ENCODE measurements at regions not wholly inside any gene's neighbourhood (a gene's known extent, or its start where the extent isn't known, plus 50 kb on each side); places are given as distances from the start of the nearest gene placed in this dataset.
"Not testable (repeated sequence)": the region's sequence is repeated elsewhere in the genome, so short reads cannot be mapped to it uniquely, and the experiment has no call there.

DNA sequence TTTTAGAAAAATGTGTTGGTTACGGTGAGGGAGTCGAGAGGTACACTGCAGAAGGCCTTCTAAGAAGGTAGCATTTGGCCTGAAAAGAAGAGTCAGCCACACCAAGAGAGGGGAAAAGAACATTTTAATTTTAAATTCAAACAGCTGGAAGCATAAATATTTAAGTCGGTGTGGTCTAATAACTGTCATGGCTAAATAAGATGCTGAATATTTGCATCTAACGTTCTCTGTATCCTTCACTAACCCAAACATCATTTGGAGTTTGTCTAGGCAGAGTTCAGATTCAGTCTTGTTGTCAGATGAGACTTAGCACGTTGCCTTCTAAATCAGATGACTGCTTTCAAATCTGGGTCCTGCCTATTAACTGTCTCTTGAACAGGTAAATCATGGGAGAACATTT is 583.3 kb downstream of the DIPK2A start:
- H3K9me3 Mint-ChIP-seq: no peaks in the 10 kb centered on the region
- peaks cover 0 to 3% (median 0%) of the 10 kb centered on the region in 5 donors for H3K27me3 Mint-ChIP-seq
- POLR2A ChIA-PET: no interaction called here
- H3K4me3 Mint-ChIP-seq: no peak overlapping the region
- H3K4me1 Mint-ChIP-seq: no peaks in the 10 kb centered on the region
- ATAC-seq (no peak), DNase-seq (no peak)
- H3K36me3 Mint-ChIP-seq: no peaks in the 10 kb centered on the region
- H3K27ac Mint-ChIP-seq: no peak overlapping the region

DNA sequence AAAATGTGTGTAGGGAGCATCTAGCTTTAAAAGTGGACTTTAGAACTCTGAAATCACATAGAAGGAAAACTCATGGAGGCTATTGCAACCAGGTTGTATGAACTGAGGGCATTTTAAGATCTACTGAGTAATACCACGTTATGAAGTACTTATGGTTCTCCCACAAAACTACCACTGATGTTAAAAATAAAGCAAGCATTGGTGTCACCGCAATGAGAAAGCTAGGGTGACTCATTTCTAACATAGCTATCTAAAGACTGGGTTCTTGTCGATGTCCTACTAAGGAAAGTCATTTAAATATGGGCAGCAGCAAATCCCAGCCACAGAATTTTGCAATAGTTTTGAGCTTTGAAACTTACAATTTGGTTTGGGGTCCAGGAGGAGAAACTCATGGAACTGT is 584.8 kb downstream of the DIPK2A start:
- peaks cover 0 to 11% (median 3%) of the 10 kb centered on the region in 5 donors for H3K27me3 Mint-ChIP-seq
- no peak for ATAC-seq
- no peak for DNase-seq
- no peaks in the 10 kb centered on the region for H3K4me1 Mint-ChIP-seq
- no peak overlapping the region for H3K27ac Mint-ChIP-seq
- H3K9me3 Mint-ChIP-seq: no peaks in the 10 kb centered on the region
- no peak overlapping the region for H3K4me3 Mint-ChIP-seq
- POLR2A ChIA-PET: no interaction called here
- H3K36me3 Mint-ChIP-seq: no peaks in the 10 kb centered on the region

DNA sequence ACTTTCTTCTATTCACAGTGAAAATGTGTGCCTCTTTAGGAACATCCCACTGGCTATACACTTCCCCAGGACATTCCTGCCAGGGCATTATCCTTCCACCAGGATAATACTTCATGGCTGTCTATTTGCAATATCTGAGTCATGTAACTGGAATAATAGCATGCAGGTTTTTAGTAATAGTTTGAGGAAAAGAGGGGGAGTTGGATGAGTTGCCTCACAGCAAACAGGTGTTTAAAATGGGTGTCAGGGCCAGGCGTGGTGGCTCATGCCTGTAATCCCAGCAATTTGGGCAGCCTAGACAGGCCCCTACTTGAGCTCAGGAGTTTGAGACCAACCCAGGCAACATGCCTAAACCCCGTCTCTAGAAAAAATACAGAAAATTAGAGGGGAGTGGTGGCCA is 585.9 kb downstream of the DIPK2A start:
- Mint-ChIP-seq H3K4me3 (no peak overlapping the region), H3K36me3 (no peaks in the 10 kb centered on the region), H3K27me3 (peaks cover 0 to 11% (median 3%) of the 10 kb centered on the region in 5 donors), H3K27ac (no peak overlapping the region), H3K9me3 (no peaks in the 10 kb centered on the region), H3K4me1 (no peaks in the 10 kb centered on the region)
- POLR2A ChIA-PET: no interaction called here
- no peak for DNase-seq
- no peak for ATAC-seq

DNA sequence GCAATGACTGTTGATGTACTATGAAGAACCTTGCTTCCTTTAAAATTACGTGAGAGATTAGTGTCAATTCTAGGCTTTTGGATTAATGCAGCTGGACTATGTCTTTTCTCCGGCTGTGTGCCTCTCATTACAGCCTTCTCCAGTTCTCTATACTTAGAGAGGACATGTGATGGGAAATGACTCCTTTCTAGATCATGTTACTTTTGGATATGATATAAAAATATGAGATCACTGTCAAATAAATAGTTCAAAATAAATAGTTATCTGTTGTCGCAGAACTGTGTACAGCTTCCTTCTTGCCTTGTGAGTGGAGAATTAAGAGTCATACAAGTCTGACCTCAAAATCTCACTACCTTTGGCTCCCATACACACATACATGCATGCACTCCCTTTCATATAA is 592.4 kb downstream of the DIPK2A start:
- Mint-ChIP-seq H3K36me3 (no peaks in the 10 kb centered on the region), H3K27ac (no peak overlapping the region), H3K27me3 (peaks cover 0 to 11% (median 3%) of the 10 kb centered on the region in 5 donors), H3K4me1 (no peaks in the 10 kb centered on the region), H3K4me3 (no peak overlapping the region), H3K9me3 (peaks cover 0 to 6% (median 0%) of the 10 kb centered on the region in 9 donors)
- DNase-seq (no peak), ATAC-seq (no peak)
- POLR2A ChIA-PET: no interaction called here

DNA sequence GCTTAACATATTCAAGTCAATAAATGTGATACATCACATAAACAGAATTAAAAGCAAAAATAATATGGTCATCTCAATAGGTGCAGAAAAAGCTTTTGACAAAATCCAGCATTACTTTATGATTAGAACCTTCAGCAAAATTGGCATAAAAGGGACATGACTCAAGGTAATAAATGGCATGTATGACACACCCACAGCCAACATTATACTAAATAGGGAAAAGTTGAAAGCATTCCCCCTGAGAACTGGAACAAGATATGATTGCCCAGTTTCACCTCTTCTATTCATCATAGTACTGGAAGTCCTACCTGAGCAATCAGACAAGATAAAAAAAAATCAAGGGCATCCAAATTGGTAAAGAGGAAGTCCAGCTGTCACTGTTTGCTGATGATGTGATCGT is 594.7 kb downstream of the DIPK2A start:
- POLR2A ChIA-PET: no interaction called here
- peaks cover 0 to 3% (median 0%) of the 10 kb centered on the region in 5 donors for H3K27me3 Mint-ChIP-seq

DNA sequence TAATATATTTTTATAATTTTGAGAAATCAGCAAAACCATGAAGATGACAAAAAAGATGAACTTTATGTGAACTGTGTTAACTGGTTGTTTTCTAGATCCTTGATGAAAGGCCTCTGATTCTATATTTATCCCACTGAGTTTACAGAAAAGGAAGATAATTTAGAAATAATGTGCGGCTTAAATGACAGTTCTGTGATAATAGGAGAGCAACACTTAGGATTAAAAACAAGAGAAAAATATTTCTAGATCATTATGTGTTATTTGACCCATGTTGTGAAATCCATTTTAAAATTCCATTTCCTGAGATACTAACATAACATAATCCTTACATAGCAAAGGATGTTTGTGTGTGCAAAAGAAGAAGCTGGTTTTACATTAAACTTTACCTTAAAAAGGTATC is 598.0 kb downstream of the DIPK2A start:
- DNase-seq: no peak
- H3K4me1 Mint-ChIP-seq: no peaks in the 10 kb centered on the region
- POLR2A ChIA-PET: no interaction called here
- H3K36me3 Mint-ChIP-seq: no peaks in the 10 kb centered on the region
- no peak overlapping the region for H3K27ac Mint-ChIP-seq
- H3K9me3 Mint-ChIP-seq: peaks cover 0 to 6% (median 0%) of the 10 kb centered on the region in 9 donors
- no peak for ATAC-seq
- H3K27me3 Mint-ChIP-seq: no peaks in the 10 kb centered on the region
- no peak overlapping the region for H3K4me3 Mint-ChIP-seq

More for the DNA sequence above, 594.7 kb downstream of the DIPK2A start:
- Mint-ChIP-seq H3K27ac (no peak overlapping the region), H3K4me3 (no peak overlapping the region), H3K4me1 (no peaks in the 10 kb centered on the region), H3K36me3 (no peaks in the 10 kb centered on the region), H3K9me3 (peaks cover 0 to 6% (median 0%) of the 10 kb centered on the region in 9 donors)
- ATAC-seq (no peak), DNase-seq (no peak)

DNA sequence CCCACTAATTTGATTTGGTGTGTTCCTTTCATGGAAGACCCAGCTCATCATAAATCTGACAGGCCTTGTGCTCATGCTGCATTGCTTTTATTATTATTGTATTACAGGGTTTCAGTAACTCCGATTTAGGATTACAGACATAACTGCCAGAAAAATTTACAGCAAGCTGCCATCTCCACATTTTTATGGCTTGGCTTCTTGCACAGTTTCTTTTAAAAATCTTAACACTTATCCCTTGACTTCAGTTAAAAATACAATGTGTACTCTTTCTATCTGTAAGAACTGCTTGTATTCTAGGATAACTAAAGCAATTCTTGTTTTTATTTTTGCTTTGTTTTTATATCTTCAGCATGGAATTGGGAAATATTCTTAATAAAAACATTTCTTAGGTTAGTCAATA is 612.2 kb downstream of the DIPK2A start:
- ATAC-seq (no peak), DNase-seq (no peak)
- Mint-ChIP-seq H3K27me3 (no peaks in the 10 kb centered on the region), H3K4me3 (no peak overlapping the region), H3K36me3 (no peaks in the 10 kb centered on the region), H3K9me3 (peaks cover 0 to 14% (median 0%) of the 10 kb centered on the region in 9 donors), H3K27ac (no peak overlapping the region), H3K4me1 (no peaks in the 10 kb centered on the region)
- POLR2A ChIA-PET: no interaction called here

DNA sequence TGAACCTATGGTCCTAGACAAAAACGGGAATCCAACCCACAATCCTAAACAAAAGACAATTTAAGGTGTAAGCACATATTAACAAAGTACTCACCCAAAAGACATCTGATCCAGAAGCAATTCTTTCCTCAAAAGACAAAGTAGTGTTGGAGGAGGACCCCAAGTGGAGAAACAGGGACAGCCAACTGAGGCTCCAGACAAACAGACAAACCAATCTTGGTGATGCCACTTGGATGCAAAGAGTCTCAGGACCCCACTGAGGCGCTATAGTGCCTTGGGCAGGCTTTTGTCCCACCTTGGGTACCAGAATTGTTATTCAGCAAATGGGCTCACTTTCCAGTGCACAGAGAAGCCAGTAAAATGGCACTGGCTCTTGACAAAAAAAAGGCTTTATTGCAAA is 613.8 kb downstream of the DIPK2A start:
- H3K4me1 Mint-ChIP-seq: no peaks in the 10 kb centered on the region
- no peaks in the 10 kb centered on the region for H3K36me3 Mint-ChIP-seq
- peaks cover 0 to 11% (median 0%) of the 10 kb centered on the region in 9 donors for H3K9me3 Mint-ChIP-seq
- no peak overlapping the region for H3K4me3 Mint-ChIP-seq
- DNase-seq (no peak), ATAC-seq (no peak)
- no peak overlapping the region for H3K27ac Mint-ChIP-seq
- H3K27me3 Mint-ChIP-seq: no peaks in the 10 kb centered on the region
- POLR2A ChIA-PET: no interaction called here

DNA sequence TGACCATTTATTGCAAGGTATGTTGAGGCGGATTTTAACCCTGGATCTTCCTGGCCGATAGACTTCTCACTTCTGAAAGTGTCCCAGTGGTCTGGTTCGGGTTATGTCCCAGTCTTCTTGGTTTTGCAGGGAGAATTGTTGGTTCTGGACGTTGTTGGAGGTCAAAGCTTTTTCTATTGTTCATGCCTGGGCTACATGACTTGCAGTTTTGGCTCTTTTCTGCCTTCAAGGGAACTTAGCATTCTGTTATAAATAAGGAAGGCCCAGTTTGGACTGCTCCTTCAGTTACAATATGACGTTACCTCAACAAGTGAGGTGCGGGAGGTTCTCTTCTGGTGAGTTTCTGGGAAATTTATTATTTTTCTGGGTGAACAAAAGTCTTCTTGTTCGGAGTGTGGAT is 614.3 kb downstream of the DIPK2A start:
- Mint-ChIP-seq H3K4me3 (no peak overlapping the region), H3K9me3 (peaks cover 0 to 7% (median 0%) of the 10 kb centered on the region in 9 donors), H3K4me1 (no peaks in the 10 kb centered on the region), H3K27me3 (no peaks in the 10 kb centered on the region), H3K27ac (no peak overlapping the region), H3K36me3 (no peaks in the 10 kb centered on the region)
- POLR2A ChIA-PET: no interaction called here
- DNase-seq (no peak), ATAC-seq (no peak)

DNA sequence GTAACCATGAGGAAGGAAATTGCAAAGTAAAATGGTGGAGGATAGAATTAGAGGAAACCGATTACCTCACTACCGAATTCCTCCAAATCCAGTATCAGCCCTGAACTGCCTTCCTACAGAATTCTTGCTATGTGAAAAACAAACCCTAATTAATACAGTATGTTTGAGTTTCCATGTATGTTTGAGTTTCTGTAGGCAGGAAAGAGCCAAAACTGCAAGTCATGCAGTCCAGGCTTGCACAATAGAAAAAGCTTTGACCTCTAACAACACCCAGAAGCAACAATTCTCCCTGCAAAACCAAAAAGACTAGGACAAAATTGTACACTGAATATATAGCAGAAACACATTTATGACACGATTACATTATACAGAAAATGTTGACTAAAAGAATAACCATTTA is 614.8 kb downstream of the DIPK2A start:
- no peaks in the 10 kb centered on the region for H3K36me3 Mint-ChIP-seq
- H3K4me1 Mint-ChIP-seq: no peaks in the 10 kb centered on the region
- no peak for ATAC-seq
- no peak overlapping the region for H3K4me3 Mint-ChIP-seq
- no peak for DNase-seq
- no peaks in the 10 kb centered on the region for H3K27me3 Mint-ChIP-seq
- H3K27ac Mint-ChIP-seq: no peak overlapping the region
- POLR2A ChIA-PET: no interaction called here
- H3K9me3 Mint-ChIP-seq: peaks cover 0 to 7% (median 0%) of the 10 kb centered on the region in 9 donors

DNA sequence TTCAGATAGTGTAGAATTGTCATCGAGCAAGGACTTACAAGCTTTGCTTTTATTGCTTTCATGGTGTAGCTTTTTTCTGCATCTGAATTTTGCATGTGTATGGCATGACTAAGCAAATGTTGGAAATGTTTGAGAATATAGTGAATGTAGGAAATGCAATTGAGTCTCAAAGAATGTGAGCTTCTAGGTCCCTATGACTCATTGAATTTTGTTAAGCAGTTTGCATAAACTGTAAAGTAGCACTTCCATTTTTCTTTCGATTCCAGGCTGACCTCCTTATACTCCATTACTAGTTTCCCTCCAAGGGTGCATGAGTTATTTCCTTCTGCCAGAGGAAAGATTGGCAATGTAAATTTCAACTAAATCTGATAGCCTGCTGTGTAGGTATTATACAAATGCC is 619.2 kb downstream of the DIPK2A start:
- no peaks in the 10 kb centered on the region for H3K27me3 Mint-ChIP-seq
- no peak overlapping the region for H3K27ac Mint-ChIP-seq
- POLR2A ChIA-PET: no interaction called here
- no peak overlapping the region for H3K4me3 Mint-ChIP-seq
- no peaks in the 10 kb centered on the region for H3K4me1 Mint-ChIP-seq
- ATAC-seq (no peak), DNase-seq (no peak)
- no peaks in the 10 kb centered on the region for H3K36me3 Mint-ChIP-seq
- peaks cover 0 to 3% (median 0%) of the 10 kb centered on the region in 9 donors for H3K9me3 Mint-ChIP-seq

DNA sequence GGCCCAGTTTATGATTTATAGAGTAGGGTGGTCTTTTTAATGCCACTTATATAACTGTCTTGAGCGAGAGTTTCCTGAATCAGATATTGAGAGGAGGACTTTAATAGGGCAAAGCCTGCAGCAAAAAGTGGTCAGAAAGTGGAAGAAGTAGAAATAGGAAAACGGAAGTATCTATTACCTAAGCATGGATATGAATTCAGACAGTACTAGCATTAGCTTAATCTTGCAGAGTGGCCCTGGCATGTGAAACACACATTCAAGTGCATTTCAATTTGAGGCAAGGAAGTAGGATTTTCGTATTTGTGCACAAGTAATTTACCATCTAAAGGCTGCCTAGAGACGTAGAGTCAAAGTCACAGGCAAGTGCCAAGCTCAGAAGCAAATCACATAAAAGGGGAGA is 622.3 kb downstream of the DIPK2A start:
- Mint-ChIP-seq H3K4me1 (no peaks in the 10 kb centered on the region), H3K36me3 (no peaks in the 10 kb centered on the region), H3K4me3 (no peak overlapping the region), H3K9me3 (peaks cover 0 to 13% (median 2%) of the 10 kb centered on the region in 9 donors), H3K27me3 (no peaks in the 10 kb centered on the region), H3K27ac (no peak overlapping the region)
- DNase-seq: no peak
- POLR2A ChIA-PET: no interaction called here
- ATAC-seq: no peak

DNA sequence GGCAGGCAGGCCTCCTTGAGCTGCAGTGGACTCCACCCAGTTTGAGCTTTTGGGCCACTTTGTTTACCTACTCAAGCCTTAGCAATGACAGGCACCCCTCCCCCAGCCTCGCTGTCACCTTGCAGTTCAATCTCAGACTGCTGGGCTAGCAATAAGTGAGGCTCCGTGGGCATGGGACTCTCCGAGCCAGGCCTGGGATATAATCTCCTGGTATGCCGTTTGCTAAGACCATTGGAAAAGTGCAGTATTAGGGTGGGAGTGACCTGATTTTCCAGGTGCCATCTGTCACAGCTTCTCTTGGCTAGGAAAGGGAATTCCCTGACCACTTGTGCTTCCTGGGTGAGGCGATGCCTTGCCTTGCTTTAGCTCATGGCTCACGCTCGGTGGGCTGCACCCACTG is 648.6 kb downstream of the DIPK2A start:
- DNase-seq, H3K27ac Mint-ChIP-seq, H3K4me1 Mint-ChIP-seq, H3K36me3 Mint-ChIP-seq, H3K4me3 Mint-ChIP-seq, ATAC-seq, POLR2A ChIA-PET: not testable (repeated sequence)
- H3K27me3 Mint-ChIP-seq: peaks cover 0 to 16% (median 1%) of the 10 kb centered on the region in 5 donors
- H3K9me3 Mint-ChIP-seq: peaks cover 0 to 28% (median 12%) of the 10 kb centered on the region in 9 donors

DNA sequence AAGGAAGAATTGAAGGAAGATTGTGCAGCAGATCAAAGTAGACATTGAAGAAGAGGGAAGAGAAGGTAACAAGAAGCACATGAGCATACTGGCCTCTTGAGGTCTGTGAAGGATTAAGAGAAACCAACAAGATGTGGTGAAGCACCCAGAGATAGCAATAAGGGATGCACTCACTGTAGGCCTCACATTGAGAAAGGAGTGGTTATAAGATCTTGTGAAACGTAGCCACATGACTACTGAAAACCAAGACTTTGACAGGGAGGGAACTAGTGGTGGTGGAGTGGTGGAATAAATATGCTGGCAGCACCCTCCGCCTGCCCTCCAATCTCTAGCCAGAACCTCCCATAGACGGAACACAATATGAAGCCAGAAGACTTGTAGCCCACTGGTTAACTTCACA is 651.2 kb downstream of the DIPK2A start:
- Mint-ChIP-seq H3K4me3 (no peak overlapping the region), H3K36me3 (no peaks in the 10 kb centered on the region), H3K27ac (no peak overlapping the region), H3K9me3 (peaks cover 0 to 18% (median 6%) of the 10 kb centered on the region in 9 donors), H3K4me1 (no peaks in the 10 kb centered on the region), H3K27me3 (peaks cover 0 to 14% (median 1%) of the 10 kb centered on the region in 5 donors)
- POLR2A ChIA-PET: no interaction called here
- ATAC-seq (no peak), DNase-seq (no peak)

All from naive thymus-derived CD8-positive, alpha-beta T cell (primary cell).